ENCODE measurements at regions not wholly inside any gene's neighbourhood (a gene's known extent, or its start where the extent isn't known, plus 50 kb on each side); places are given as distances from the start of the nearest gene placed in this dataset.

- intact Hi-C loops (cut with DNase I): loop anchor here in 1 of 10 donors (10.0 kb wide), 1 partner anchor 58 kb away; no protein-coding TSS in a partner anchor
- DNase-seq: no peak
Observed at GRCh38 chr20:58022711-58023110, 205.7 kb downstream of the ANKRD60 start.

GRCh38 chr20:58021481-58021880 lies 207.0 kb downstream of the ANKRD60 start:
- H3K4me3 ChIP-seq: no peak overlapping the region
- H3K9me3 ChIP-seq: no peaks in the 10 kb centered on the region
- 53 to 63% methylated on average over 7 of the region's 7 CpGs for WGBS, 2 donors
- H3K36me3 ChIP-seq: no peaks in the 10 kb centered on the region
- no peak overlapping the region for H3K27ac ChIP-seq
- H3K4me1 ChIP-seq: peaks cover 9 to 48% (median 23%) of the 10 kb centered on the region in 9 donors
- TF ChIP-seq CTCF (IDR thresholded peaks at IDR 0.05): no peak
- H3K27me3 ChIP-seq: peaks cover 0 to 9% (median 0%) of the 10 kb centered on the region in 7 donors
- DNase-seq (peak; percentile 66 to 76), ATAC-seq (peak in 7 of 8 donors; percentile 38 to 74 (median 50))
- intact Hi-C loops (cut with DNase I): loop anchor here in 1 of 10 donors (10.0 kb wide), 1 partner anchor 57 kb away; no protein-coding TSS in a partner anchor

More at GRCh38 chr20:58022711-58023110, 205.7 kb downstream of the ANKRD60 start:
- 63 to 72% methylated on average over 3 of the region's 3 CpGs for WGBS, 2 donors
- H3K27me3 ChIP-seq: peaks cover 0 to 9% (median 0%) of the 10 kb centered on the region in 7 donors
- TF ChIP-seq CTCF (IDR thresholded peaks at IDR 0.05): no peak
- no peaks in the 10 kb centered on the region for H3K9me3 ChIP-seq
- no peak overlapping the region for H3K4me3 ChIP-seq
- H3K36me3 ChIP-seq: no peaks in the 10 kb centered on the region
- no peak for ATAC-seq
- peaks cover 9 to 48% (median 23%) of the 10 kb centered on the region in 9 donors for H3K4me1 ChIP-seq
- H3K27ac ChIP-seq: no peak overlapping the region

GRCh38 chr20:58020656-58021454 lies 207.6 kb downstream of the ANKRD60 start:
- Histone ChIP-seq H3K4me1 (peaks cover 9 to 46% (median 23%) of the 10 kb centered on the region in 9 donors), H3K27me3 (peaks cover 0 to 9% (median 0%) of the 10 kb centered on the region in 7 donors), H3K27ac (peak overlapping the region in 4 of 10 donors; percentile 13 to 49 (median 28)), H3K4me3 (no peak overlapping the region), H3K36me3 (no peaks in the 10 kb centered on the region), H3K9me3 (no peaks in the 10 kb centered on the region)
- TF ChIP-seq CTCF (IDR thresholded peaks at IDR 0.05): no peak
- no peak for ATAC-seq
- WGBS, 2 donors: 46 to 69% methylated on average over 10 of the region's 10 CpGs
- DNase-seq: no peak
- intact Hi-C loops (cut with DNase I): loop anchor here in 1 of 10 donors (10.0 kb wide), 1 partner anchor 56 kb away; no protein-coding TSS in a partner anchor

- no peaks in the 10 kb centered on the region for H3K36me3 ChIP-seq
- H3K27ac ChIP-seq: peak overlapping the region in 3 of 10 donors; percentile 13 to 41 (median 15)
- H3K27me3 ChIP-seq: peaks cover 0 to 9% (median 0%) of the 10 kb centered on the region in 7 donors
- H3K9me3 ChIP-seq: peaks cover 0 to 6% (median 0%) of the 10 kb centered on the region in 11 donors
- ATAC-seq (peak in 5 of 8 donors; percentile 15 to 70 (median 46)), DNase-seq (no peak)
- no peak overlapping the region for H3K4me3 ChIP-seq
- no peak for TF ChIP-seq CTCF (IDR thresholded peaks at IDR 0.05)
- H3K4me1 ChIP-seq: peaks cover 9 to 38% (median 23%) of the 10 kb centered on the region in 9 donors
- intact Hi-C loops (cut with DNase I): loop anchor here in 1 of 10 donors (10.0 kb wide), 1 partner anchor 55 kb away; no protein-coding TSS in a partner anchor
- 58 to 64% methylated on average over 8 of the region's 8 CpGs for WGBS, 2 donors
Observed at GRCh38 chr20:58019850-58020625, 208.4 kb downstream of the ANKRD60 start.

Measured in heart right ventricle (tissue), 16 donors.